Esophagus (tissue), 2 donors: ENCODE measurements at regions not wholly inside any gene's neighbourhood (a gene's known extent, or its start where the extent isn't known, plus 50 kb on each side); places are given as distances from the start of the nearest gene placed in this dataset.

Source experiments
- H3K27ac ChIP-seq, 2 donors: one replicate each; pipeline ENCODE4 v1.5.1; 2013; ENCODE audit warnings: low read depth in 2 of 2, mild to moderate bottlenecking in 2 of 2, inconsistent platforms in 1 of 2, low read length in 1 of 2, moderate library complexity in 1 of 2
- H3K27me3 ChIP-seq, 2 donors: one replicate each; pipeline ENCODE4 v1.6.1; 2013; ENCODE audit warnings: low read length in 2 of 2, control low read depth in 1 of 2, mild to moderate bottlenecking in 1 of 2; ENCODE audit not compliant: insufficient read depth in 2 of 2, control insufficient read depth in 1 of 2
- H3K36me3 ChIP-seq, 2 donors: one replicate each; pipeline ENCODE4 v1.6.1; 2013; ENCODE audit warnings: low read length in 1 of 2; ENCODE audit not compliant: control insufficient read depth in 2 of 2, insufficient read depth in 2 of 2
- H3K4me1 ChIP-seq, 2 donors: one replicate each; pipeline ENCODE4 v1.6.1; 2013; ENCODE audit warnings: low read length in 1 of 2; ENCODE audit not compliant: control insufficient read depth in 2 of 2, insufficient read depth in 2 of 2
- H3K4me3 ChIP-seq, 2 donors: one replicate each; pipeline ENCODE4 v1.5.1; 2013; ENCODE audit warnings: low read length in 2 of 2, mild to moderate bottlenecking in 2 of 2, low read depth in 1 of 2, moderate library complexity in 1 of 2
- H3K9me3 ChIP-seq, 2 donors: one replicate each; pipeline ENCODE4 v1.6.1; 2013; ENCODE audit warnings: mild to moderate bottlenecking in 2 of 2, low read depth in 1 of 2, low read length in 1 of 2, moderate library complexity in 1 of 2; ENCODE audit not compliant: control insufficient read depth in 2 of 2, insufficient read depth in 1 of 2
- WGBS, 2 donors: extraction: QIAGEN DNeasy Blood & Tissue Kit; methylation state at CpG; one replicate each; pipeline ENCODE4 v1.1.7; 2013; 5-methylcytosine and 5-hydroxymethylcytosine counted together
- donor health status: healthy with polysubstance abuse.
- donor health status: Bipolar disorder and iron deficiency.

DNA sequence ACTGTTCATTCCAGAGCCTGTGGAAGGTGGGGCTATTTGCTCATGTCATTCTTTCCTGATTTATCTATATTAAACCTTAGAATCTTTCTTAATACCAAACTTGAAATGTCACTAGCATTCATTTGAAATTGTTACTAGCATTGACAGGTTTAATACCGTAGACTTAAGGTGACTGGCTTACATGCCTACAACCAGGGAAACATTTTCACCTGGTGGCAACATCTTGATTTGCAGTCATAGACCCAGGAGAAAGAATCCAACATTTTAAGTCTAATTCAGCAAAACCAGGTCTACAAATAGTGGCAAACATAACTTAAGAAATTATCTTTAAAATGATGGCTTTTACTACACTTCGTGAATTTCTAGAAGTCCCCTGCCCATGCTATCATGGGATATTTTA lies 353.7 kb downstream of the HTR7 start:
- Histone ChIP-seq H3K9me3 (peaks cover 0 to 4% of the 10 kb centered on the region in 2 donors), H3K27ac (no peak overlapping the region), H3K27me3 (no peaks in the 10 kb centered on the region), H3K36me3 (no peaks in the 10 kb centered on the region), H3K4me1 (no peaks in the 10 kb centered on the region), H3K4me3 (no peak overlapping the region)
- 76 to 77% methylated on average over 2 of the region's 2 CpGs for WGBS, 2 donors

DNA sequence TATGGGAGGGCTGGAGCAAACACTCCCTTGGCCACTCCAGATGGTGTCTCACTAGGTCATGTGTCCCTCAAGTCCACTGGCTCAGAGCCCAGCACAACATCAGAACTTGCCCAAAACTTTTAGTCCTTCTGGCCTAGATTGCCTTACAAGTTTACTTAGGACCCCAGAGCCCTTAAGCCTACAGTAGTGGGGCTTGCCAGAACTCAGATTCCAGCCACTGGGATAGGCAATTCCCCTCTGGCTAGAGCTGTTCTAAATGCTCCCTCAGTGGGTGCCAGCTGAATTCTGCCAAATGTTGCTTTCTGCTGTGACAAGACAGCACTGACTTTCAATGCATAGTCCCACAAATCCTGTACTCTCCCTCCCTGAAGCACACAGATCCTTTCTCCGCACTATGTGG lies 331.1 kb downstream of the HTR7 start:
- Histone ChIP-seq H3K36me3 (no peaks in the 10 kb centered on the region), H3K4me1 (no peaks in the 10 kb centered on the region), H3K4me3 (no peak overlapping the region), H3K27me3 (no peaks in the 10 kb centered on the region), H3K27ac (no peak overlapping the region), H3K9me3 (peaks cover 0 to 4% of the 10 kb centered on the region in 2 donors)
- WGBS, 2 donors, result 67 to 82% methylated on average over 1 of the region's 1 CpG

DNA sequence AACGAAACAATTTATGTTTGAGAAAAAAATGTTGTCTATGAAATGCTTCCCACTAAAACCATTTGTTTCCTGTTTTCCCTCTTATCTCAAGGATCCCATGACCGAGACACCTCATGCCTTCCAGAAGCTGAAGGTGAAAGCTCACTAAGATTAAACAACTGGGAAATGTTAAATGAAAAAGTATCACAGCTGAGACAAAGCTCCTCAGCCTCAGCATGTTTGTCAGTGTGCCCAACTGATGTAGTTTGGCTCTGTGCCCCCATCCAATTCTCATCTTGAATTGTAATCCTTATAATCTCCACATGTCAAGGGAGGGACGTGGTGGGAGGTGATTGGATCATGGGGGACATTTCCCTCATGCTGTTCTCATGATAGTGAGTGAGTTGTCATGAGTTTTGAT lies 327.3 kb downstream of the HTR7 start:
- Histone ChIP-seq H3K36me3 (no peaks in the 10 kb centered on the region), H3K27ac (no peak overlapping the region), H3K4me1 (no peaks in the 10 kb centered on the region), H3K9me3 (peaks cover 0 to 4% of the 10 kb centered on the region in 2 donors), H3K27me3 (peaks cover 0 to 2% of the 10 kb centered on the region in 2 donors), H3K4me3 (no peak overlapping the region)
- WGBS, 2 donors, result 18 to 26% methylated on average over 3 of the region's 3 CpGs

DNA sequence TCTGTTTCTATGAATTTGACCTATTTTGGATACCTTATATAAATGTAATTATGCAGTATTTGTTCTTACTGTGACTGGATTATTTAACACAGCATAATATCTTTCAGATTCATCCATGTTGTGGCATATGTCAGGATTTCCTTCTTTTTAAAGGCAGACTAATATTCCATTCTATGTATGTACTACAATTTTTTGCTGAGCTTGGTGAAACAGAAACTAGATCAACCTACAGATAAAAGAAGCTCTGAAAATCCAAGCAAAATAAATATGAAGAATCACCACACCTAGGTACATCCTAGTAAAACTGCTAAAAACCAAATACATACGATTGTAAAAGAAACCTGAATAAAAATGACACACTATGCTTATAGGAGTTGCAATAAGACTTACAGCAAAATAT lies 300.5 kb downstream of the HTR7 start:
- no peak overlapping the region for H3K4me3 ChIP-seq
- WGBS, 2 donors, result 88 to 92% methylated on average over 1 of the region's 1 CpG
- no peaks in the 10 kb centered on the region for H3K4me1 ChIP-seq
- H3K27me3 ChIP-seq, result no peaks in the 10 kb centered on the region
- H3K27ac ChIP-seq, result no peak overlapping the region
- H3K36me3 ChIP-seq, result no peaks in the 10 kb centered on the region
- H3K9me3 ChIP-seq, result no peaks in the 10 kb centered on the region

DNA sequence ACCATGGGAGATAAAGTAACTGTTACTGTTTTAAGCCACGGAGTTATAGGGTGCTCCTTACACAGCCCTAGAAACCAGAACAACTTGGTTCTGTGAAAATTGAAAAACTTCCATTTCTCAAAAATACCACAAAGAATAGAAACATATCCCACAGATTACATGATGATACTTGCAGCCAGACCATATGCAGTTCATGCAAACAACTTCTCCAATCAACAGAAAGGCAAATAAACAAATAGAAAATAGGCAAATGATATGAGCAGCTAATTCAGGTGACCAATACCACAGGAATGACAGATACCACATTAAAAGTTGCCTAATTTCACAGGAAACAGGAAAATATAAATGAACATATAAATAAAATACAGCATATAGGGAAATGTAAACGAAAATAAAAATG lies 297.5 kb downstream of the HTR7 start:
- H3K4me1 ChIP-seq, result no peaks in the 10 kb centered on the region
- no peaks in the 10 kb centered on the region for H3K36me3 ChIP-seq
- no peaks in the 10 kb centered on the region for H3K27me3 ChIP-seq
- no peak overlapping the region for H3K4me3 ChIP-seq
- no peaks in the 10 kb centered on the region for H3K9me3 ChIP-seq
- WGBS, 2 donors, result 67 to 68% methylated on average over 2 of the region's 2 CpGs
- H3K27ac ChIP-seq, result no peak overlapping the region

DNA sequence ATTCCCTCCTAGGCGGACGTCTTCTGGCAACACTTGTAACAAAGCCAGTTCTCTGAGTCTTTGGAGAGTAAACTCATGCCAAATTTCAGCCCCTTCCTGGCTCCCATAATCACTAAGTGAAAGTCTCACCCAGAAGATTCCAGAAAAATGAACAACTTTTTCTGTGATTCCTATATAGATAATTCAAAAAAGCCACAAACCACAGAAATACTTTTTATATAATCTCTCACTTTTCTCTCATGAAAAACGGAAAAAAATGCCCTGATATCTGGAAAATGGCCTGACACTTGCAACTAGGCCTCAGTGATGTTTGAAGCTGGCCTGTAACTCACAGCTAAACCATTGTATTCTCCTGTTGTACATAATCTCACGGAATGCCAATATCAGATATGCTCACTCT lies 296.2 kb downstream of the HTR7 start:
- Histone ChIP-seq H3K9me3 (no peaks in the 10 kb centered on the region), H3K4me3 (no peak overlapping the region), H3K4me1 (no peaks in the 10 kb centered on the region), H3K36me3 (no peaks in the 10 kb centered on the region), H3K27me3 (no peaks in the 10 kb centered on the region), H3K27ac (no peak overlapping the region)
- WGBS, 2 donors, result 49 to 60% methylated on average over 4 of the region's 4 CpGs

DNA sequence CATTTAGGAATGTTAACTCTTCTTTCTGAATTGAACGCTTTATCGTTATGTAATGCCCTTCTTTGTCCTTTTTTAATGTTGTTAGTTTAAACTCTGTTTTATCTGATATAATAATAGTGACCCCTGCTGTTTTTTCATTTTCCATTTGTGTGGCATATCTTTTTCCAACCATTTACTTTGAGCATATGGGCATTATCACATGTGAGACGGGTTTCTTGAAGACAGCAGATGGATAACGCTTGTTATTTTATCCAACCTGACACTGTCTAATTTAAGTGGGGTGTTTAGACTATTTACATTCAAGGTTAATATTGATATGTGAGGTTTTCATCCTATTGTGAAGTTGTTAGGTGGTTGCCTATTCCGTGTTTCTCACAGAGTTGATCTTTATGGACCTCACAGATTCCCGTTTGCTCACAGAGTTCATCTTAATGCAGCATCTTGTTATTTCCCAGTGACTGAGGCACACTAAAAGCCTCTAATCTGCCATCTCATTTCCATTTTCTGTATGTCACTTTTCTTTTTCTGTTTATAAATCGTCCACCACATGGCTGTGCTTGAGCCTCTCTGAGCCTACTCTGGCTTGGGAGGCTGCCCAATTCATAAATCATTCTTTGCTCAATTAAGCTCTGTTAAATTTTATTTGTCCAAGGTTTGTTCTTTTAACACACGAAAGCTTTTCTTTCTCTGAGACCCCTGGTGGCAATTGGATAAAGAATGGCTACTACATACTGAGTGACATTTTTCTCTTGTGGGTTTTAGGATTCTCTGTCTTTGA lies 286.2 kb downstream of the HTR7 start:
- no peak overlapping the region for H3K4me3 ChIP-seq
- H3K9me3 ChIP-seq, result no peaks in the 10 kb centered on the region
- no peak overlapping the region for H3K27ac ChIP-seq
- no peaks in the 10 kb centered on the region for H3K36me3 ChIP-seq
- WGBS, 2 donors, result 70 to 74% methylated on average over 8 of the region's 8 CpGs
- H3K27me3 ChIP-seq, result no peaks in the 10 kb centered on the region
- no peaks in the 10 kb centered on the region for H3K4me1 ChIP-seq

DNA sequence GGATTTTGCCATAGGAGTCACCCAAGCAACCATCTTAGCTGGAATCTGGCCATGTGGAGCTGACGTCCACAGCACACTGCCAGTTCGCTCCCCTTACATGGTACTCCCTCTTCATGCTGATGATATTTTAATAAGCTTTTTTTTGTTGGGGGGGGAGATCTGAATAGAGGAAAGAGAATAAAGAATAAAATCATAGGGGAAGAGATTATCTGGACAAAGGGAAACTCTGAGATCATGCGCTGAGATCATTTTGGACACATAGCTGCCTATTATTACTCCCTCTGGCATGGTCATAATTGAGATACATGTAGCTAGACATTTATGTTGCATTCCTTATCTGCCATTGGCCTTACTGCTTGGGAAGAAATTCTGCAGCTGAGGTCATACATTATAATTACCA lies 282.7 kb downstream of the HTR7 start:
- 73 to 78% methylated on average over 3 of the region's 3 CpGs for WGBS, 2 donors
- no peaks in the 10 kb centered on the region for H3K27me3 ChIP-seq
- no peaks in the 10 kb centered on the region for H3K9me3 ChIP-seq

DNA sequence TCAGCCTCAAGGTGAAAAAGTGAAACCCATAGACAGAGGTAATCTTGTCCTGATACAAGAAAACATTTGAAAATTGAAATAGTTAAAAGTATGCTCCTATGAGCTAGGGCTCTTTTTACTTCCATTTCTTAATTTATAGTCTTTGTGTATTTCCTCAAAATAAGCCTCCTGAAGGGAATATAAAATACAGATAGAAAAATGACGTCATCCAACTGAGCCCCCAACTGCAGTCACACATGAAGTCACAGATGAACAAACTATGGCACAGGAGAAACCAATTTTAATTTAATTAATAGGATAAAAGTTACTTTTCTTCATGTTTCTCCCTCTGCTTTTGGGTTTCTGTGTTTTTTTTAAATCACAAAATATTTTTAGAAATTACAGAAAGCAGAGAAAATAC lies 280.3 kb downstream of the HTR7 start:
- WGBS, 2 donors, result 47 to 51% methylated on average over 1 of the region's 1 CpG
- Histone ChIP-seq H3K4me3 (no peak overlapping the region), H3K27ac (no peak overlapping the region), H3K27me3 (no peaks in the 10 kb centered on the region), H3K9me3 (no peaks in the 10 kb centered on the region), H3K4me1 (no peaks in the 10 kb centered on the region), H3K36me3 (no peaks in the 10 kb centered on the region)

More for the DNA sequence above, 282.7 kb downstream of the HTR7 start:
- no peak overlapping the region for H3K27ac ChIP-seq
- H3K4me1 ChIP-seq, result no peaks in the 10 kb centered on the region
- H3K36me3 ChIP-seq, result no peaks in the 10 kb centered on the region
- no peak overlapping the region for H3K4me3 ChIP-seq

DNA sequence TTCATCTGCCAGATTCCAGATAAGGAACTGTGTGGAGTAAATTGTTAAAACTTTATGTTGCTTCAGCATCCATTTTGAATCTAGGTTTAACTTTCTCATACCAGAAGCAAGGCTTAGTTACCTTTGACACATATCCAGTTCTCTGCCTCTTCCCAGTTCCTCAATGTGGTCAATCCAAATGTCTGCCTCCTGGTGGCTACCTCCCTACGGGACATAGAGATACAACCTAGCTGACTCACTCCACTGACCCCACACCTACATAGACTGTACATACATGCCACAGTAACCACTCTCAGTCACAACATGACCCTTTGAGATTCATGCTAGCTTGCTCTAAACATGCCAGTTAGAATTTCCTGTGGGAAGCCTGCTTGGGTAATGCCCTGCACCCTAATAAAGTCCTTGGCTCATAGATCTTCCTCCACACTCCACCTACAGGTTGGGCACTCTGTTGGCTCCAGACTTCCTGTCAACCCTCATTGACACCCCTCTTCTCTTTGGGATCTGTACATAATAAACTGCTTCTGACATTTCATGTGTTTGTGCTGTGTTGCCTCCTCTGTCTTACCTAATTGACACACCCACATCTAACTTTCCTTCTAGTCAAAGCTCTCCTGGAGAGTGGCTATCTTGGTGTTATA lies 278.1 kb downstream of the HTR7 start:
- H3K4me3 ChIP-seq, result no peak overlapping the region
- H3K9me3 ChIP-seq, result no peaks in the 10 kb centered on the region
- no peaks in the 10 kb centered on the region for H3K36me3 ChIP-seq
- H3K27me3 ChIP-seq, result no peaks in the 10 kb centered on the region
- no peak overlapping the region for H3K27ac ChIP-seq
- no peaks in the 10 kb centered on the region for H3K4me1 ChIP-seq
- 40 to 71% methylated on average over 1 of the region's 1 CpG for WGBS, 2 donors
